ENCODE measurements at regions not wholly inside any gene's neighbourhood (a gene's known extent, or its start where the extent isn't known, plus 50 kb on each side); places are given as distances from the start of the nearest gene placed in this dataset.

GRCh38 chr4:180169966-180170365 lies 2073.2 kb upstream of the TENM3 start:
- H3K27me3 ChIP-seq (ENCODE audit: control insufficient read depth in 2 of 2, insufficient read depth in 2 of 2, low read length in 2 of 2), result no peaks in the 10 kb centered on the region
- H3K9me3 ChIP-seq (replicated peaks in 1 of 2; ENCODE audit: control insufficient read depth in 1 of 2, insufficient read depth in 1 of 2, low read length in 2 of 2), result no peaks in the 10 kb centered on the region
- H3K9ac ChIP-seq (ENCODE audit: insufficient read depth, low read length, poor library complexity, severe bottlenecking), result no peak overlapping the region
- no peaks in the 10 kb centered on the region for H4K20me1 ChIP-seq (ENCODE audit: insufficient read depth, low read length)
- H3K4me3 Mint-ChIP-seq, result no peak overlapping the region
- no peak overlapping the region for H3K27ac ChIP-seq (ENCODE audit: low read depth in 1 of 2, low read length in 2 of 2)
- no peaks in the 10 kb centered on the region for H3K4me1 Mint-ChIP-seq
- no peaks in the 10 kb centered on the region for H3K36me3 ChIP-seq (replicated peaks in 1 of 2; ENCODE audit: control insufficient read depth in 1 of 2, insufficient read depth in 2 of 2, low read length in 2 of 2)
- H2AFZ ChIP-seq (ENCODE audit: insufficient read depth, low read depth, low read length, poor library complexity, severe bottlenecking), result no peak overlapping the region
- H3K27ac Mint-ChIP-seq, result no peak overlapping the region
- no peaks in the 10 kb centered on the region for H3K36me3 Mint-ChIP-seq
- intact Hi-C loops (cut with micrococcal nuclease), result no loop called here
- TF ChIP-seq CTCF (IDR thresholded peaks at IDR 0.05), result no peak
- H3K9me3 Mint-ChIP-seq, result peaks cover 0 to 3% (median 0%) of the 10 kb centered on the region in 7 donors
- H3K4me3 ChIP-seq (replicated peaks in 1 of 3; ENCODE audit: low read depth in 2 of 3, low read length in 3 of 3), result no peak overlapping the region
- H3K79me2 ChIP-seq (ENCODE audit: insufficient read depth, low read length), result no peaks in the 10 kb centered on the region
- H3K27me3 Mint-ChIP-seq (ENCODE audit: low read depth in 3 of 3), result peaks cover 0 to 2% (median 0%) of the 10 kb centered on the region in 3 donors
- H3K4me1 ChIP-seq (ENCODE audit: control insufficient read depth in 1 of 2, insufficient read depth in 2 of 2, low read length in 2 of 2), result no peaks in the 10 kb centered on the region
- no CpG with 5 or more reads among the region's 1 CpG for WGBS (ENCODE audit: insufficient coverage)
- DNase-seq, result no peak
- no peak overlapping the region for H3K4me2 ChIP-seq (replicated peaks; ENCODE audit: extremely low read depth, low read length, poor library complexity, severe bottlenecking)

GRCh38 chr4:180179146-180179545 lies 2064.1 kb upstream of the TENM3 start:
- no peaks in the 10 kb centered on the region for H3K36me3 Mint-ChIP-seq
- H3K36me3 ChIP-seq (replicated peaks in 1 of 2; ENCODE audit: control insufficient read depth in 1 of 2, insufficient read depth in 2 of 2, low read length in 2 of 2), result no peaks in the 10 kb centered on the region
- no peak overlapping the region for H2AFZ ChIP-seq (ENCODE audit: insufficient read depth, low read depth, low read length, poor library complexity, severe bottlenecking)
- H3K27ac Mint-ChIP-seq, result no peak overlapping the region
- no peak overlapping the region for H3K9ac ChIP-seq (ENCODE audit: insufficient read depth, low read length, poor library complexity, severe bottlenecking)
- no peak for DNase-seq
- TF ChIP-seq CTCF (IDR thresholded peaks at IDR 0.05), result no peak
- H3K27ac ChIP-seq (ENCODE audit: low read depth in 1 of 2, low read length in 2 of 2), result no peak overlapping the region
- H3K4me3 ChIP-seq (replicated peaks in 1 of 3; ENCODE audit: low read depth in 2 of 3, low read length in 3 of 3), result no peak overlapping the region
- no peaks in the 10 kb centered on the region for H3K27me3 ChIP-seq (ENCODE audit: control insufficient read depth in 2 of 2, insufficient read depth in 2 of 2, low read length in 2 of 2)
- H3K4me1 Mint-ChIP-seq, result no peaks in the 10 kb centered on the region
- H3K4me2 ChIP-seq (replicated peaks; ENCODE audit: extremely low read depth, low read length, poor library complexity, severe bottlenecking), result no peak overlapping the region
- no peaks in the 10 kb centered on the region for H3K4me1 ChIP-seq (ENCODE audit: control insufficient read depth in 1 of 2, insufficient read depth in 2 of 2, low read length in 2 of 2)
- peaks cover 0 to 13% (median 0%) of the 10 kb centered on the region in 7 donors for H3K9me3 Mint-ChIP-seq
- no peaks in the 10 kb centered on the region for H4K20me1 ChIP-seq (ENCODE audit: insufficient read depth, low read length)
- H3K79me2 ChIP-seq (ENCODE audit: insufficient read depth, low read length), result no peaks in the 10 kb centered on the region
- H3K27me3 Mint-ChIP-seq (ENCODE audit: low read depth in 3 of 3), result no peaks in the 10 kb centered on the region
- H3K9me3 ChIP-seq (replicated peaks in 1 of 2; ENCODE audit: control insufficient read depth in 1 of 2, insufficient read depth in 1 of 2, low read length in 2 of 2), result peaks cover 0 to 3% of the 10 kb centered on the region in 2 donors
- H3K4me3 Mint-ChIP-seq, result no peak overlapping the region
- intact Hi-C loops (cut with micrococcal nuclease), result no loop called here
- WGBS (ENCODE audit: insufficient coverage), result no CpG with 5 or more reads among the region's 1 CpG

All from CD14-positive monocyte (primary cell).